Astrocyte of the cerebellum (primary cell): ENCODE measurements at regions not wholly inside any gene's neighbourhood (a gene's known extent, or its start where the extent isn't known, plus 50 kb on each side); places are given as distances from the start of the nearest gene placed in this dataset.

Experiments
- DNase-seq: peaks from one replicate; pipeline ENCODE4 v3.0.0-alpha.2; 2011; ENCODE audit warnings: low read depth
- H3K4me3 ChIP-seq: 2 replicates; pipeline ENCODE4 v1.5.1; 2011; ENCODE audit warnings: mild to moderate bottlenecking, low read depth, low read length, moderate library complexity
- in situ Hi-C: cut with HindIII; loops from 2 replicates; pipeline ENCODE4 v1.10.0; 2017; ENCODE audit warnings: low sequenced_read_pairs
- TF ChIP-seq, protein P1 (sequence below): IDR thresholded peaks from 2 replicates; pipeline ENCODE4 v1.5.1; 2012; ENCODE audit warnings: low read length, low read depth, moderate library complexity, mild to moderate bottlenecking; ENCODE audit errors: missing control alignments

DNA sequence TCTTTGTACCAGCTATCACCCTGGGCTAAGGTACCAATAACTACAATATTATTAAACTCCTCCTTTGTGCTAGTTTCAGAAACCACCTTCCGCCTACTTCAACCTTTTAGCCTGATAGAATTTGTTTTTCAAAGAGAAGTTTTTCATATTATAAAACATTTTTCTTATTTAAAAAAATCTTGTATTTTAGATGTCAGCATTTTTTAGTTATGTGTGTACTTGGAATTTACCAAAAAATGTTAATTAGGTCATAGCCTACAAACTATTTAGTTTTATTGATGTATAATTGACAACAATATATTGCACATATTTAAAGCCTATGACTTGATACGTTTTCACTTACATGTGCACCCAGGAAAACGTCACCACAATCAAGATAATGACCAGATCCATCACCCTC lies 1097.6 kb downstream of the JRKL start:
- DNase-seq: no peak
- in situ Hi-C loops: no loop called here
- no peak overlapping the region for H3K4me3 ChIP-seq
- TF ChIP-seq, protein P1, sequence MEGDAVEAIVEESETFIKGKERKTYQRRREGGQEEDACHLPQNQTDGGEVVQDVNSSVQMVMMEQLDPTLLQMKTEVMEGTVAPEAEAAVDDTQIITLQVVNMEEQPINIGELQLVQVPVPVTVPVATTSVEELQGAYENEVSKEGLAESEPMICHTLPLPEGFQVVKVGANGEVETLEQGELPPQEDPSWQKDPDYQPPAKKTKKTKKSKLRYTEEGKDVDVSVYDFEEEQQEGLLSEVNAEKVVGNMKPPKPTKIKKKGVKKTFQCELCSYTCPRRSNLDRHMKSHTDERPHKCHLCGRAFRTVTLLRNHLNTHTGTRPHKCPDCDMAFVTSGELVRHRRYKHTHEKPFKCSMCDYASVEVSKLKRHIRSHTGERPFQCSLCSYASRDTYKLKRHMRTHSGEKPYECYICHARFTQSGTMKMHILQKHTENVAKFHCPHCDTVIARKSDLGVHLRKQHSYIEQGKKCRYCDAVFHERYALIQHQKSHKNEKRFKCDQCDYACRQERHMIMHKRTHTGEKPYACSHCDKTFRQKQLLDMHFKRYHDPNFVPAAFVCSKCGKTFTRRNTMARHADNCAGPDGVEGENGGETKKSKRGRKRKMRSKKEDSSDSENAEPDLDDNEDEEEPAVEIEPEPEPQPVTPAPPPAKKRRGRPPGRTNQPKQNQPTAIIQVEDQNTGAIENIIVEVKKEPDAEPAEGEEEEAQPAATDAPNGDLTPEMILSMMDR: no peak

DNA sequence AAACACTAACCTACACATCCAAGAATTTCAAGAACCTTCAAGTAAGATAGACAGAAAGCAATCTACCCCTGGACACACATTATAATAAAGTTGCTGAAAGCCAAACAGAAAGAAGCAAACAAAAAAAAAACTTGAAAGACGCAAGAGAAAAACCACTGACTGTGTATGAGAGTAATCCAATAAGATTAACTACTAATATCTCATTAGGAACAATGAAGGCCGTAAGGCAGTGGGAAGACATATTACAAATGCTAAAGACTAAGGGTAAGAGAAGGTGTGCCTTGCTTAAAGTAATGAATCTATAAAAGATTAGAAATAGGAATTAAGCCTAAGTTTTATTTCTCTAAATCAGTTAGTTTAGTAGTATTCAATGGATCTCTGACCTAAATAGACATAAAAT lies 1109.1 kb downstream of the JRKL start:
- in situ Hi-C loops: no loop called here
- H3K4me3 ChIP-seq: no peak overlapping the region
- DNase-seq: no peak
- TF ChIP-seq, protein P1: no peak

DNA sequence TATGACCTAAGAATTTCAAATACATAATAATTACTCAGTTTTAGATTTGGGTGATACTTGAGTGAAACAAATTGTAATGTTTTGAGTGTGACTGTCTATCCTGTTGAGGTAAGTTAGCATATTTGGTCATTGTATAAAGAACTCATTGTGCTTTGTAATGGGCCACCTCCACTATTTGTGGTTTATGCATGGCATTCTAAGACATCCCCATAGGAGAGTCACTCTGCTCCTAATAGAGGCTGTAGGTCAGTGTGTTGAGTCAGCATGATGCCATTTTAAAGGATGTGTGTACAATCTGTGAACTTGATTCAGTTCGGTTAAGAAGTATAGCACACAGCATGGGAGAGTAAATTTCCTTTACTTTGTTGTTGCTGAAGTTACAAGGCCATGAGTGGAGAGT lies 1112.4 kb downstream of the JRKL start:
- H3K4me3 ChIP-seq: no peak overlapping the region
- TF ChIP-seq, protein P1: no peak
- in situ Hi-C loops: no loop called here
- no peak for DNase-seq

DNA sequence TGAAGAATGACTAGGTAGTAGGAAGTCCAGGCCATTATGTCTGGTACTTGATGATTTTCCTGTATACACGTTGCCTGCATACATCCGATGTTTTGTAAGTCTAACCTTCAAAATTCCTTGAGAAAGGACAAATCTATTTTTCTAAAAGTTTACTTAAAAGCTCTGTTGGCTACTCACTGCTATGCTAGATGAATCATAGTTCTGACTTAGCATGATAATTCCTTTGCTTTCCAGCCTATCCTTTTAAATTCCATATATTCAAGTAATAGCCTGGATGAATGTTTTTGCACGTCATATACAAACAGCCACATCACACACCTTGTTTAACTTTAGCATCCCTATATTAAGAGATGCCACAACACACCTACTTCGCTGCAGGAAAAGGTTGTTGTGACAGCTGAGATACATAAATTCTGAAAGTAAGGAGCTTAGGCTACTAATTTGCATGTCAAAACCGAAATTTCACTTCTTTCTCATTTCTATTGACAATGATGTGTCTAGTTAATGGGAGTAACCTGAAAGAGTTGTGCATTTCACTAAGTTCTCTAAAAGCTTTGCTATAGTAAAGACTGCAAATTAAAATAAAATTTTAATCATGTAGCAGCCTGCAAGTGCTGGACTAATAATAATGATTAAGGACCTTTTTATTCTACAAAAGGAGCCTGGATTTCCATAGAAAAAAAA lies 1116.4 kb downstream of the JRKL start:
- no peak for DNase-seq
- no peak overlapping the region for H3K4me3 ChIP-seq
- TF ChIP-seq, protein P1: no peak
- in situ Hi-C loops: no loop called here

DNA sequence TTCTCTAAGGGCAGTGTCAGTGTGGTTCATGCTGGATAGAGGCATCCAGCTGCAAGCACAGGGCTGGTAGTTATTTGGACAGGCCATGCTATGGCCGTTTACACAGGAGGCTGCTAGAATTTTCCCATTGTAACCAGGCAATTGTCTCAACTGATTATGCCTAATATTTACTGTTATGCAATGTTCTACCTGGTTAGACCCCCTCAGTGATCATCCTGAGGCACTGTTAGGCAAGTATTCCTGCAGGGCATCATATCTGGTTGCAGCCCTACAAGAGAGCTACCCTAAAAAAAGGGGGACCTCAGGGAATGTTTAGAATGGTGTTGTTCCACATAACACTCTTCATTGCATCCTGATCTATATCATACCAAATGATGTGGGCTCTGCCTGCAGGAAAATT lies 1124.6 kb downstream of the JRKL start:
- in situ Hi-C loops: no loop called here
- H3K4me3 ChIP-seq: no peak overlapping the region
- DNase-seq: no peak
- TF ChIP-seq, protein P1: no peak

DNA sequence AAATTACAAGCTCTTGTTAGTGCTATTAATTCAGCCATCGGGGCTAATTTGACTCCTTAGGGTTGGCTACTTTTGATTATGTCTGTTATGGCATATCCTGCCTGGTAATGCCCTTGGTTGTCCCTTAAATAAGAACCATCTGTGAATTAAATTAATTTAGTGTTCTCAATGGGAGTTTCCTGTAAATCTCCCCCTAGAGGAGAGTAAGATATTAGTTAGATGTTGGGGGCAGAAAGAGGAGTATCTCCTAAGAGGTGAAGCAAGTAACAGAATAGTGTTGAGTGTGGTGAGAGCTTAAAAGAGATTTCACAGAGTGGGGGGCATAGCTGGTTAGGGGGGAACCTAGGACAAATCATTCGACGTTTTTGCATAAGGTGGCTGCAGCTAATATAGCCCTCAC lies 1126.9 kb downstream of the JRKL start:
- TF ChIP-seq, protein P1: no peak
- in situ Hi-C loops: no loop called here
- no peak for DNase-seq
- H3K4me3 ChIP-seq: no peak overlapping the region
